Tibial nerve (tissue), 4 donors: ENCODE measurements at regions not wholly inside any gene's neighbourhood (a gene's known extent, or its start where the extent isn't known, plus 50 kb on each side); places are given as distances from the start of the nearest gene placed in this dataset.

Experiments used
- EP300 ChIP-seq, 2 donors: sonication (generic); formaldehyde crosslinking; IDR thresholded peaks; one replicate each; pipeline ENCODE4 v1.6.1; 2017; ENCODE audit warnings: antibody characterized with exemption in 2 of 2, mild to moderate bottlenecking in 1 of 2
- POLR2A ChIP-seq, 2 donors: fragments of 450-650 bp; IDR thresholded peaks; one replicate each; pipeline ENCODE4 v1.6.1; 2017; ENCODE audit warnings: antibody characterized with exemption in 2 of 2, mild to moderate bottlenecking in 2 of 2, moderate library complexity in 2 of 2
- TF ChIP-seq, protein P1 (sequence below), 5 experiments: fragments of 200-600 bp in 3 of 5; fragments of 450-650 bp in 2 of 5; sonication (generic) in 3 of 5; IDR thresholded peaks; one replicate each; pipeline ENCODE4 v1.5.1; 2016 to 2019; ENCODE audit warnings: antibody characterized with exemption in 5 of 5, mild to moderate bottlenecking in 3 of 5, moderate library complexity in 2 of 5

DNA sequence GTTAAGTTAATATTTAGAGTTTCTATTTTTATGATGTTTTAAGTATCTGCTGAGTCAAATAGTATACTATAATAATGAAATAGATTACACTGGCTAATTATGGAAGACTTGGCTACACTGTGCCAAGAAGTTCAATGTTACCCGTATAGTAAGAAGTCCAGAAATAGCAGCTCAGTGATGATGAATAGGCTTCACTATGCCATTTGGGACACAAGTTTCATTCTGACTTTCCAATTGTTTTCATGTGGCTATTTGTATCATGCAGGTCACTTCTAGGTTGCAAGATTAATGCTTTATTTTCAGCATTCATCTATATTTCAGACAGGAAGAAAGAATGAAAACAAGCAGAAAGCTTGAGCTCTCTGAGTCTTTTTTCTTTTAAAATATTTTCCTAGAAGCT is 194.5 kb upstream of the RIOK2 start:
- TF ChIP-seq, protein P1, sequence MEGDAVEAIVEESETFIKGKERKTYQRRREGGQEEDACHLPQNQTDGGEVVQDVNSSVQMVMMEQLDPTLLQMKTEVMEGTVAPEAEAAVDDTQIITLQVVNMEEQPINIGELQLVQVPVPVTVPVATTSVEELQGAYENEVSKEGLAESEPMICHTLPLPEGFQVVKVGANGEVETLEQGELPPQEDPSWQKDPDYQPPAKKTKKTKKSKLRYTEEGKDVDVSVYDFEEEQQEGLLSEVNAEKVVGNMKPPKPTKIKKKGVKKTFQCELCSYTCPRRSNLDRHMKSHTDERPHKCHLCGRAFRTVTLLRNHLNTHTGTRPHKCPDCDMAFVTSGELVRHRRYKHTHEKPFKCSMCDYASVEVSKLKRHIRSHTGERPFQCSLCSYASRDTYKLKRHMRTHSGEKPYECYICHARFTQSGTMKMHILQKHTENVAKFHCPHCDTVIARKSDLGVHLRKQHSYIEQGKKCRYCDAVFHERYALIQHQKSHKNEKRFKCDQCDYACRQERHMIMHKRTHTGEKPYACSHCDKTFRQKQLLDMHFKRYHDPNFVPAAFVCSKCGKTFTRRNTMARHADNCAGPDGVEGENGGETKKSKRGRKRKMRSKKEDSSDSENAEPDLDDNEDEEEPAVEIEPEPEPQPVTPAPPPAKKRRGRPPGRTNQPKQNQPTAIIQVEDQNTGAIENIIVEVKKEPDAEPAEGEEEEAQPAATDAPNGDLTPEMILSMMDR (IDR thresholded peaks at IDR 0.05), result no peak
- TF ChIP-seq POLR2A (IDR thresholded peaks at IDR 0.05), result no peak
- TF ChIP-seq EP300 (IDR thresholded peaks at IDR 0.05), result no peak
